ENCODE measurements at regions not wholly inside any gene's neighbourhood (a gene's known extent, or its start where the extent isn't known, plus 50 kb on each side); places are given as distances from the start of the nearest gene placed in this dataset.

DNA sequence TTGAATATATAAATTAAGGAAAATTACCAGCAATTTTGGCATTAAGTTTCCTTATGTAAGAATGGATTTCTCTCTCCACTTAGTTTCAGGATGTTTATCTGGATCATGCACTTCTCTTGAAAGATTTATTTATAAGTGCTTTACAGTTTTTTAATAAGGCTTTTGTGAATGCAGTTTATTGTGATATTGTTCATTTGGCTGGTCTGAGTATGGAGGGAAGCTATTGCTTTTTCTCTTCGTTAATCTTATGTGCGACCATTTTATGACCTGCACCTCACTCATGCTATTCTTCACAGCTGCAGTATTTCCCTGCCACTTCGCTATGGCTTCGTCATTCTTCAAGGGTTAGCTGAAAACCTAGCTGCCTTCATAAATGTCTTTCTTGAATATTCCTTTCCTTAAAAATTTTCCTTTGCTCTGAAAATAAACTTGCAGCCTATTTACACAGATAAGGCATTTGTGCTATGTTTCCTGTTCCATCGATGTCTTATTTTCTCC lies 233.4 kb downstream of the SOCS6 start:
- no peak for TF ChIP-seq EZH2phosphoT487 (IDR thresholded peaks at IDR 0.05; ENCODE audit: low read depth, severe bottlenecking, unreplicated experiment)
- no peak for TF ChIP-seq CTCF (IDR thresholded peaks at IDR 0.05; ENCODE audit: poor library complexity)
